ENCODE measurements at regions not wholly inside any gene's neighbourhood (a gene's known extent, or its start where the extent isn't known, plus 50 kb on each side); places are given as distances from the start of the nearest gene placed in this dataset.
A peak's percentile ranks its signal among the peaks of the same experiment; 100 is the strongest.
"Not testable (repeated sequence)": the region's sequence is repeated elsewhere in the genome, so short reads cannot be mapped to it uniquely, and the experiment has no call there.

GRCh38 chr1:149635290-149635899 is 51.7 kb downstream of the PPIAL4C start:
- not testable (repeated sequence) for H3K9me3 ChIP-seq (ENCODE audit: control insufficient read depth, insufficient read depth, low read length); H3K9ac ChIP-seq (ENCODE audit: low read depth, low read length); H3K4me1 ChIP-seq (ENCODE audit: control insufficient read depth, insufficient read depth, low read length); H3K4me3 ChIP-seq (ENCODE audit: low read depth, low read length); H3K36me3 ChIP-seq (ENCODE audit: control insufficient read depth, insufficient read depth, low read length); H3K27me3 ChIP-seq (ENCODE audit: control insufficient read depth, insufficient read depth, low read length)
- H3K27ac ChIP-seq (ENCODE audit: low read depth, low read length): peak overlapping the region; percentile 42

- not testable (repeated sequence) for H3K36me3 ChIP-seq (ENCODE audit: control insufficient read depth, insufficient read depth, low read length); H3K27me3 ChIP-seq (ENCODE audit: control insufficient read depth, insufficient read depth, low read length); H3K4me1 ChIP-seq (ENCODE audit: control insufficient read depth, insufficient read depth, low read length); H3K9me3 ChIP-seq (ENCODE audit: control insufficient read depth, insufficient read depth, low read length)
- H3K9ac ChIP-seq (ENCODE audit: low read depth, low read length): peak overlapping the region; percentile 95
- peak overlapping the region; percentile 58 for H3K4me3 ChIP-seq (ENCODE audit: low read depth, low read length)
- H3K27ac ChIP-seq (ENCODE audit: low read depth, low read length): peak overlapping the region; percentile 97
Observed at GRCh38 chr1:149636286-149637122, 52.9 kb downstream of the PPIAL4C start.

- H3K36me3 ChIP-seq (ENCODE audit: control insufficient read depth, insufficient read depth, low read length); H3K9me3 ChIP-seq (ENCODE audit: control insufficient read depth, insufficient read depth, low read length): not testable (repeated sequence)
Observed at GRCh38 chr1:149638481-149638880, 54.8 kb downstream of the PPIAL4C start.

GRCh38 chr1:149638901-149639658 is 55.4 kb downstream of the PPIAL4C start:
- H3K4me1 ChIP-seq (ENCODE audit: control insufficient read depth, insufficient read depth, low read length); H3K9me3 ChIP-seq (ENCODE audit: control insufficient read depth, insufficient read depth, low read length); H3K9ac ChIP-seq (ENCODE audit: low read depth, low read length); H3K27ac ChIP-seq (ENCODE audit: low read depth, low read length); H3K27me3 ChIP-seq (ENCODE audit: control insufficient read depth, insufficient read depth, low read length); H3K36me3 ChIP-seq (ENCODE audit: control insufficient read depth, insufficient read depth, low read length); H3K4me3 ChIP-seq (ENCODE audit: low read depth, low read length): not testable (repeated sequence)

More at GRCh38 chr1:149638481-149638880, 54.8 kb downstream of the PPIAL4C start:
- H3K4me1 ChIP-seq (ENCODE audit: control insufficient read depth, insufficient read depth, low read length); H3K4me3 ChIP-seq (ENCODE audit: low read depth, low read length); H3K9ac ChIP-seq (ENCODE audit: low read depth, low read length); H3K27me3 ChIP-seq (ENCODE audit: control insufficient read depth, insufficient read depth, low read length); H3K27ac ChIP-seq (ENCODE audit: low read depth, low read length): not testable (repeated sequence)

GRCh38 chr1:149641179-149641578 is 57.5 kb downstream of the PPIAL4C start:
- not testable (repeated sequence) for H3K4me3 ChIP-seq (ENCODE audit: low read depth, low read length); H3K9me3 ChIP-seq (ENCODE audit: control insufficient read depth, insufficient read depth, low read length); H3K36me3 ChIP-seq (ENCODE audit: control insufficient read depth, insufficient read depth, low read length); H3K27ac ChIP-seq (ENCODE audit: low read depth, low read length); H3K4me1 ChIP-seq (ENCODE audit: control insufficient read depth, insufficient read depth, low read length); H3K27me3 ChIP-seq (ENCODE audit: control insufficient read depth, insufficient read depth, low read length); H3K9ac ChIP-seq (ENCODE audit: low read depth, low read length)

- H3K4me1 ChIP-seq (ENCODE audit: control insufficient read depth, insufficient read depth, low read length); H3K9ac ChIP-seq (ENCODE audit: low read depth, low read length); H3K4me3 ChIP-seq (ENCODE audit: low read depth, low read length); H3K27ac ChIP-seq (ENCODE audit: low read depth, low read length); H3K27me3 ChIP-seq (ENCODE audit: control insufficient read depth, insufficient read depth, low read length); H3K9me3 ChIP-seq (ENCODE audit: control insufficient read depth, insufficient read depth, low read length); H3K36me3 ChIP-seq (ENCODE audit: control insufficient read depth, insufficient read depth, low read length): not testable (repeated sequence)
Observed at GRCh38 chr1:149644818-149645217, 61.2 kb downstream of the PPIAL4C start.

- H3K9ac ChIP-seq (ENCODE audit: low read depth, low read length); H3K27me3 ChIP-seq (ENCODE audit: control insufficient read depth, insufficient read depth, low read length); H3K9me3 ChIP-seq (ENCODE audit: control insufficient read depth, insufficient read depth, low read length); H3K36me3 ChIP-seq (ENCODE audit: control insufficient read depth, insufficient read depth, low read length); H3K27ac ChIP-seq (ENCODE audit: low read depth, low read length); H3K4me1 ChIP-seq (ENCODE audit: control insufficient read depth, insufficient read depth, low read length): not testable (repeated sequence)
- H3K4me3 ChIP-seq (ENCODE audit: low read depth, low read length): peak overlapping the region; percentile 69
Observed at GRCh38 chr1:149646360-149647017, 62.8 kb downstream of the PPIAL4C start.

GRCh38 chr1:149647018-149647373 is 63.3 kb downstream of the PPIAL4C start:
- H3K27ac ChIP-seq (ENCODE audit: low read depth, low read length); H3K27me3 ChIP-seq (ENCODE audit: control insufficient read depth, insufficient read depth, low read length); H3K9me3 ChIP-seq (ENCODE audit: control insufficient read depth, insufficient read depth, low read length); H3K36me3 ChIP-seq (ENCODE audit: control insufficient read depth, insufficient read depth, low read length); H3K9ac ChIP-seq (ENCODE audit: low read depth, low read length); H3K4me1 ChIP-seq (ENCODE audit: control insufficient read depth, insufficient read depth, low read length): not testable (repeated sequence)
- H3K4me3 ChIP-seq (ENCODE audit: low read depth, low read length): peak overlapping the region; percentile 69

- not testable (repeated sequence) for H3K9me3 ChIP-seq (ENCODE audit: control insufficient read depth, insufficient read depth, low read length); H3K36me3 ChIP-seq (ENCODE audit: control insufficient read depth, insufficient read depth, low read length); H3K4me3 ChIP-seq (ENCODE audit: low read depth, low read length); H3K9ac ChIP-seq (ENCODE audit: low read depth, low read length); H3K27ac ChIP-seq (ENCODE audit: low read depth, low read length); H3K4me1 ChIP-seq (ENCODE audit: control insufficient read depth, insufficient read depth, low read length); H3K27me3 ChIP-seq (ENCODE audit: control insufficient read depth, insufficient read depth, low read length)
Observed at GRCh38 chr1:149657750-149658149, 74.1 kb downstream of the PPIAL4C start.

- not testable (repeated sequence) for H3K9ac ChIP-seq (ENCODE audit: low read depth, low read length); H3K36me3 ChIP-seq (ENCODE audit: control insufficient read depth, insufficient read depth, low read length); H3K9me3 ChIP-seq (ENCODE audit: control insufficient read depth, insufficient read depth, low read length); H3K4me3 ChIP-seq (ENCODE audit: low read depth, low read length); H3K27ac ChIP-seq (ENCODE audit: low read depth, low read length); H3K4me1 ChIP-seq (ENCODE audit: control insufficient read depth, insufficient read depth, low read length); H3K27me3 ChIP-seq (ENCODE audit: control insufficient read depth, insufficient read depth, low read length)
Observed at GRCh38 chr1:149658175-149658574, 74.5 kb downstream of the PPIAL4C start.

- not testable (repeated sequence) for H3K4me1 ChIP-seq (ENCODE audit: control insufficient read depth, insufficient read depth, low read length); H3K9me3 ChIP-seq (ENCODE audit: control insufficient read depth, insufficient read depth, low read length); H3K4me3 ChIP-seq (ENCODE audit: low read depth, low read length); H3K27ac ChIP-seq (ENCODE audit: low read depth, low read length); H3K36me3 ChIP-seq (ENCODE audit: control insufficient read depth, insufficient read depth, low read length); H3K9ac ChIP-seq (ENCODE audit: low read depth, low read length); H3K27me3 ChIP-seq (ENCODE audit: control insufficient read depth, insufficient read depth, low read length)
Observed at GRCh38 chr1:149664624-149665023, 81.0 kb downstream of the PPIAL4C start.
